ACC112 (cell line): ENCODE measurements at regions not wholly inside any gene's neighbourhood (a gene's known extent, or its start where the extent isn't known, plus 50 kb on each side); places are given as distances from the start of the nearest gene placed in this dataset.

Experiments
- H2AFZ ChIP-seq: fragments of 200-600 bp; sonication (generic); one replicate; pipeline ENCODE4 v1.6.0; 2017; ENCODE audit warnings: antibody characterized with exemption, low read length; ENCODE audit not compliant: unreplicated experiment
- H3K27ac ChIP-seq: fragments of 200-600 bp; sonication (generic); 2 replicates; pipeline ENCODE4 v1.5.1; 2014; ENCODE audit warnings: low read depth, mild to moderate bottlenecking, antibody characterized with exemption, low read length, moderate library complexity
- H3K27me3 ChIP-seq: fragments of 200-600 bp; sonication (generic); 2 replicates; pipeline ENCODE4 v1.6.1; 2014; ENCODE audit warnings: mild to moderate bottlenecking, antibody characterized with exemption, low read length, moderate library complexity, mixed read lengths; ENCODE audit not compliant: insufficient read depth
- H3K36me3 ChIP-seq: fragments of 200-600 bp; sonication (generic); 2 replicates; pipeline ENCODE4 v1.6.1; 2016; ENCODE audit warnings: mild to moderate bottlenecking, antibody characterized with exemption, low read length, moderate library complexity, mixed read lengths; ENCODE audit not compliant: insufficient read depth
- H3K4me1 ChIP-seq: fragments of 200-600 bp; sonication (generic); one replicate; pipeline ENCODE4 v1.6.1; 2016; ENCODE audit warnings: low read length, mixed read lengths; ENCODE audit not compliant: insufficient read depth, unreplicated experiment, control insufficient read depth
- H3K4me3 ChIP-seq: fragments of 200-600 bp; sonication (generic); 2 replicates; pipeline ENCODE4 v1.5.1; 2014; ENCODE audit warnings: mild to moderate bottlenecking, low read depth, low read length
- H3K79me2 ChIP-seq: fragments of 200-600 bp; sonication (generic); one replicate; pipeline ENCODE4 v1.6.0; 2016; ENCODE audit warnings: low read length; ENCODE audit not compliant: control insufficient read depth, unreplicated experiment, insufficient read depth

DNA sequence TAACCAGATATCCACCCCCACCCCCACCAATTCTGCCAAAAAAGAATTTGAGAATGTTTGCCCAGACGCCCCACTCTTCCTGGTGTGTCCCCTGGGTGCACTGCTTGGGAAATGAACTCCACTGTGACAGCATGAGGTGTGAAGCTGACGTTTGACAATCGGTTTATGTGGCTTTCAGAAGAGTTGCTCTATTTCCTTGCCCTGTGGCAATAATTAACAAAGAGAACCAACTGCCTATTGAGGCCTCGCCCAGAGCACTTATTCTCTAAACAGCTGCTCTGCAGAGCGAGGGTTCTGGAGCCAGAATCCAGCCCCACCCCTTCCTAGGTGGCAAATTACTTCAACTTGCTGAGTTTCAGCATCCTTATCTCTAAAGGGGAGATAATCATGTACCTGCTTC, 115.8 kb upstream of the SIX3 start:
- Histone ChIP-seq H3K27ac (no peak overlapping the region), H3K4me3 (no peak overlapping the region), H3K4me1 (no peaks in the 10 kb centered on the region), H3K36me3 (no peaks in the 10 kb centered on the region), H2AFZ (no peak overlapping the region), H3K27me3 (peaks cover 80% of the 10 kb centered on the region), H3K79me2 (no peaks in the 10 kb centered on the region)

- H2AFZ ChIP-seq, result no peak overlapping the region
- peaks cover 77% of the 10 kb centered on the region for H3K27me3 ChIP-seq
- H3K4me1 ChIP-seq, result no peaks in the 10 kb centered on the region
- H3K4me3 ChIP-seq, result no peak overlapping the region
- H3K79me2 ChIP-seq, result no peaks in the 10 kb centered on the region
- H3K27ac ChIP-seq, result no peak overlapping the region
- no peaks in the 10 kb centered on the region for H3K36me3 ChIP-seq
Measured at GRCh38 chr2:44826601-44827000, 114.9 kb upstream of the SIX3 start.

DNA sequence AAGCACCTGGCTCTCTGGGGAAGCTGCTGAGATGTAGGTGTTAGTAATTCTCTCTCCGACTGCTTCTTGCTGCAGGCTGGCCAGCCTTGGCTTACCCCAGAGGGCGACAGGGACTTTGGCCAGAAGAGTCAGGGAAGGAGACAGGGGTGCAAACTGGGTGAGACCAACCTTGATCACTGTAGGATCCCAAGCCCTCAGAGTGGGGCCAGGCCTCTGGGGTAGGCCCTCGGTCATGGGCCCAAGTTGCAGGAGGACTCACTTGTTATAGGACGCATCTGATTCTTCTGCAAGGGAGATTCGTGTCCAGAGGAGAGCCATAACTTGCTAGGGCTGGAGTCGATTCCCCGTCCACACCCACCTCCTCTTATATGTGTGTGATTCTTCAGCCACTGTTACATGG, 111.7 kb upstream of the SIX3 start:
- Histone ChIP-seq H3K27me3 (peaks cover 51% of the 10 kb centered on the region), H3K4me1 (peaks cover 4% of the 10 kb centered on the region), H3K36me3 (no peaks in the 10 kb centered on the region), H3K27ac (no peak overlapping the region), H3K79me2 (no peaks in the 10 kb centered on the region), H2AFZ (no peak overlapping the region), H3K4me3 (no peak overlapping the region)

DNA sequence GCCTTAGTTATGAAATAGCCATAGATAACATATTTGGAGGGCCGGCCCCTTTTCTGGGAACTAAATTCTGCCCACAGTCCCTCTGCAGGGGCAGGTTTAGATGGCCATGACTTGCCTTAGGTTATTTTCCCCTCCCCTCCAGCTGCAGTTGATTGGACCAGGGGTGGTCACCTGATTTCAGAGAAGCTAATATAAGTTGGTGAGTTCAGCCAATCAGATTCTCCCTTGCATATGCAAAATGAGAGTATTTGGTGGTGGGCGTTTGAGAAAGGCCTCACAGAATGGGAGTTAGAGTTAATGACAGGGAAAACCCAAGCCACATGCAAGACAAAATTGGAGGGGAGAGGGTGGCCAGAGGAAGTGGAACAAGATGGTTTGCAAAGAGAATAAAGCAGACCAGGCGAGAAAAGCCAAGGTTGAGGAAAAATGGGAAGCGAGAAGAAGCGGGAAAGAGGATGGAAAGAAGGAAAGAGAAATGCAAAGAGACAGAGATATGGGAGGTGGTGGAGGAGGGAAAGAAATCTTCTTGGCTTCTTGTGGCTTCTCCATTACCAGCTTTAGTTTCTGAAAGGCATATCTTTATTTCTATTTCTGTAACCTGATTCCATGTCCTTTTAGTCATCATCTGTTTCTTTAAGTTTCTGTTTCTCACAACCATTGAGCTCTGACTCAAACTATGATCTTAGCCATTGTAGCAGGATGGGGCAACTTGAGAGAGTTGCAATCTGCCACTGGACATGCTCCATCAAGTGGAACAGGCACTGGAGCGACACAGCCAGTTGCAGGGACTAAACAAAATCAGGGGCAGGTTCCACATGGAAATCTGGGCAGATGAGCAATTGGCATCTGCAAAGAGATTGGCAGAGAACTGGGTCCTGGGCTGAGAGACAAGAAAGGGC, 108.1 kb upstream of the SIX3 start:
- H3K4me1 ChIP-seq, result peaks cover 4% of the 10 kb centered on the region
- peak overlapping the region; percentile 13 for H2AFZ ChIP-seq
- no peak overlapping the region for H3K4me3 ChIP-seq
- no peaks in the 10 kb centered on the region for H3K36me3 ChIP-seq
- peaks cover 28% of the 10 kb centered on the region for H3K27me3 ChIP-seq
- no peaks in the 10 kb centered on the region for H3K79me2 ChIP-seq
- H3K27ac ChIP-seq, result no peak overlapping the region

DNA sequence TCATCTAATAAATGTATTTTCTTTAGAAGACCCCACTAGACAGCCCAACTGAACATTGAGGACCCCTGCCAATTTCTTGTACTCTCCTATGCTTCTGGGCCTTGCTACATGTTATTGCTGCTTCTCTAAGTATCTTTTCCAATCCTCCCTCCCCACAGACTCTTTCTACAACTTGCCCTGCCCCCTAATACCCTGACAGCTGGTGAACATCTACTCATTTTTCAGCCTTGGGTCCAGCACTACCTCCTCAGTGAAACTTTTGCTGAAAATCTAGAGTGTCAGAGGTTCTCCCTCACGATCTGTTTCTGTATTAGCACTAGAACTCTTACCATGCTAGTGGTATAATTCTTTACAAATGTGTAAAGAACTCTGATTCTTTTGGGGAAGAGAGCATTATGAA, 106.8 kb upstream of the SIX3 start:
- Histone ChIP-seq H3K79me2 (no peaks in the 10 kb centered on the region), H3K4me3 (no peak overlapping the region), H3K4me1 (peaks cover 4% of the 10 kb centered on the region), H2AFZ (no peak overlapping the region), H3K36me3 (no peaks in the 10 kb centered on the region), H3K27ac (no peak overlapping the region), H3K27me3 (peaks cover 19% of the 10 kb centered on the region)

GRCh38 chr2:44836174-44836573, 105.3 kb upstream of the SIX3 start:
- H3K27ac ChIP-seq, result no peak overlapping the region
- H3K36me3 ChIP-seq, result no peaks in the 10 kb centered on the region
- no peak overlapping the region for H2AFZ ChIP-seq
- H3K79me2 ChIP-seq, result no peaks in the 10 kb centered on the region
- peaks cover 4% of the 10 kb centered on the region for H3K4me1 ChIP-seq
- no peak overlapping the region for H3K4me3 ChIP-seq
- peaks cover 18% of the 10 kb centered on the region for H3K27me3 ChIP-seq

DNA sequence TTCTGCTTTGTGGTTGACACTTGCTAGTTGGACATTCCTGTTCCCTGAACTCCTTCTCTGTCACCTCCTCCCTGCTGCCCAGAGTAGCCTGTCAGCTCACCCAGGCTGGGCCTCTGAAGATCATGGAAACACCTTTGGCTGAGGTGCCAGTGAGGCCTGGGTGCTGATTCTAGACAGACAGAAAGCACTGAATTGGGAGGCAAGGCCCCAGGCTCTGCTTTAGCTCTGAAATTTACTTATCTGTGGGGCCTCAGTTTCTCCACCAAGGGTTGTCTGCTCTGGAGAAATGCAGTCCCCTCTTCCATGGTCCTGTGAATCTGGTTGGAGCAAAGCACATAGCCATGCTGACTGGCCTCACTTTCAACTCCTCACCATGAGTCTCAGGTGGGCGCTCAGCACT, 104.6 kb upstream of the SIX3 start:
- peaks cover 4% of the 10 kb centered on the region for H3K4me1 ChIP-seq
- H3K4me3 ChIP-seq, result no peak overlapping the region
- H3K27ac ChIP-seq, result no peak overlapping the region
- no peak overlapping the region for H2AFZ ChIP-seq
- no peaks in the 10 kb centered on the region for H3K79me2 ChIP-seq
- peaks cover 24% of the 10 kb centered on the region for H3K27me3 ChIP-seq
- H3K36me3 ChIP-seq, result no peaks in the 10 kb centered on the region

DNA sequence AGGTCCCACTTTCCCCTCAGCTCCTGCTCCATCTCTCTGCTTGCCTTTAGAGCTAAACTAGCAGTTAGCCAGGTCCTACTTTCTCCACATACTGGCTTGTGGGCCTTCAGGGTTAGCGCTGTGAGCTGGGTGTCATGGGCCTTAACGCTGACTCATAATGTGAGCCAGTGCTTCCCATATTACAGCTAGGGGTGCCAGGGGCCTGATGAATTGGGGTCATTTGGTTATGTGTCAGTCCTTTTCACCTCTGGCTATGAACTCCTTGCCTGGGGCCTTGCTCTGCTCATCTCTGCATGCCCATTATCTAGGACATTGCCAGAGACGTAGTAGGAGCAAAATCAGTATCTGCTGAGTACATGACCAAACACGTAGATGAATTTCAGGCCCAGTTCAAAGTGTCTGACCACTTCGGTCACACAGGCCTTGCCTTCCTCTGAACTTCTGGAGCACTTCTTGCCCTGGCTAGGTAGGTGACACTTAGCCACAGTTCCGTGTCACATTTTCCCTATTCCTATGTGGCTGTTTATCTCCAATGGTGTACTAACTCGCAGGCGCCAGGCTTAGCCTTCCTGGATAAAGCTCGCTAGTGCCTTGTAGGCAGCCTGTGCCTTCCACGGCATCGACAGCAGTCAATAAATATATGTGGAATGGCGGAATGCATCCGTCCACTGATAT, 103.2 kb upstream of the SIX3 start:
- H3K27me3 ChIP-seq, result peaks cover 31% of the 10 kb centered on the region
- H3K79me2 ChIP-seq, result no peaks in the 10 kb centered on the region
- no peak overlapping the region for H2AFZ ChIP-seq
- H3K4me3 ChIP-seq, result no peak overlapping the region
- no peaks in the 10 kb centered on the region for H3K36me3 ChIP-seq
- H3K27ac ChIP-seq, result no peak overlapping the region
- peaks cover 4% of the 10 kb centered on the region for H3K4me1 ChIP-seq

GRCh38 chr2:44839370-44839769, 102.1 kb upstream of the SIX3 start:
- H3K4me1 ChIP-seq, result no peaks in the 10 kb centered on the region

DNA sequence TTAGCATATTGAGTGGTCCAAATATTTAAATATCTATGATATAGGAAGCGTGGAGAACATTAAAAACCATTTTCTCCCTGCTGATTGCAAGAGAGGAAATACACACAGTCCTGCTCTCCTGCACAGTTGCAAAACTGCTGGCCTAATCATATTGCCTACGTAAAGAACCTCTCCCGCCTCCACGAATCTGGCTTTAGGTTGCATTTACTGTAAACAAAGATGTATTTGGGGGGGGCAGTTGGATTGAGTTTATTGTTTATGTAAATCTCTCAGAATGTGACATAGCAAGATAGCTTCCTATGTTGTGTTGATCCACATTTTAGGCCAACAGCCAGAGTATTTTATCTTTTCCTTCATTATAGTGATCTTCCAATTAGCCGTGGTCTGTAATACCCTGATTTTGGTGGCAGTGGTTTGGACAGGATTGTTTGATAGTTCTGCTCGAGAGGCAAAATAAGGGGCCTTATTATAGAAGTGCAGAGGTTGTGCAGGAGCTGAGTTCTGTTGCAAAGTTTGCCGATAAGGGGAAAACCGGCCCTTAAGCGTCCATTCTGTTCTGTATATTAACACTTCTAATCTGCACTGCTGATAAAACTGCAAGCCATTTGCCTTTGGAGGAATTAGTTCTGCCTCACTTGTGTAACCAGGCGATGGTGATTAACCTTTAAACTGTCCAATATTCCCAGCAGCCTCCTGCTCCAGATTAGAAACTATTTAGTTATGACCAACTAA, 101.6 kb upstream of the SIX3 start:
- Histone ChIP-seq H3K27me3 (peaks cover 35% of the 10 kb centered on the region), H2AFZ (no peak overlapping the region), H3K79me2 (no peaks in the 10 kb centered on the region), H3K36me3 (no peaks in the 10 kb centered on the region), H3K27ac (no peak overlapping the region), H3K4me1 (no peaks in the 10 kb centered on the region), H3K4me3 (no peak overlapping the region)

More at GRCh38 chr2:44839370-44839769, 102.1 kb upstream of the SIX3 start:
- Histone ChIP-seq H3K79me2 (no peaks in the 10 kb centered on the region), H2AFZ (no peak overlapping the region), H3K27ac (no peak overlapping the region), H3K36me3 (no peaks in the 10 kb centered on the region), H3K27me3 (peaks cover 35% of the 10 kb centered on the region), H3K4me3 (no peak overlapping the region)
